NCI-H128 (cell line): ENCODE measurements at regions not wholly inside any gene's neighbourhood (a gene's known extent, or its start where the extent isn't known, plus 50 kb on each side); places are given as distances from the start of the nearest gene placed in this dataset.

Source experiments
- DNase-seq: peaks from one replicate; lab custom pipeline; 2025; ENCODE audit not compliant: unreplicated experiment; lab: John Stamatoyannopoulos, UW

- DNase-seq = no peak
Observed at GRCh38 chr6:7047966-7048365, 59.8 kb upstream of the RREB1 start.

- DNase-seq = no peak
Observed at GRCh38 chr6:7048894-7049293, 58.9 kb upstream of the RREB1 start.

- no peak for DNase-seq
Observed at GRCh38 chr6:7050004-7050403, 57.8 kb upstream of the RREB1 start.

GRCh38 chr6:7050872-7051779 lies 56.6 kb upstream of the RREB1 start:
- DNase-seq = no peak

- DNase-seq = no peak
Observed at GRCh38 chr6:7051780-7052442, 55.9 kb upstream of the RREB1 start.

DNA sequence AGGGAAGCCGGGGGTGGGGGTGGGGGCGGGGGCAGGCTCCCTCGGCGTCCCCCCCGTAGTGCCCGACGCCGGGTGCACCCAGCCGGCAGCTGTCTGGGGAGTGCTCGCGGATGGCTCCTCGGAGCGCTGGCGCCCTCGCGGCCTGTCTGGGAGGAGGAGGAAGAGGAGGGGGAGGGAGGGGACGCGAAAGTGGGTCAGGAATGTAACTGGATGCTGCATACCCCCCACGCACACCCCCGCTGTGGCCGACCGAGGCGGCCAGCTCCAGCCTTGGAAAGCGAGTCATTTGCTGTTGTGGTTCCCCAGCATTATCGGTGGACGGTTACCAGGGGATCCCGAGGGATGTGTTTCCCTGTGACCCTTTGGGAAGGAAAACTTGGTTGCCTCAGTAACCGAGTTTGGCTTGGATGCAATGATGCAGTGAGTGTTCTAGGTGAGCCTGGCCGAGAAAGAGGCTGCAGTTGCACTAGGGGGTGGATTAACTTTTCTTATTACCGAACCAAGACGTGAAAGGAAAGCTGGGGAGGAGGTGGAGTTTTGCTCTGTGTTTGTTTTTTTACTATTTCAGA lies 55.2 kb upstream of the RREB1 start:
- no peak for DNase-seq

- no peak for DNase-seq
Observed at GRCh38 chr6:7053125-7053774, 54.5 kb upstream of the RREB1 start.
